ENCODE measurements at regions not wholly inside any gene's neighbourhood (a gene's known extent, or its start where the extent isn't known, plus 50 kb on each side); places are given as distances from the start of the nearest gene placed in this dataset.

GRCh38 chr15:57832183-57832582 is 125.7 kb downstream of the POLR2M start:
- TF ChIP-seq CTCF (IDR thresholded peaks at IDR 0.05; ENCODE audit: low read depth, low read length) (no peak), EZH2phosphoT487 (IDR thresholded peaks at IDR 0.05; ENCODE audit: low read depth) (no peak)
